ENCODE measurements at regions not wholly inside any gene's neighbourhood (a gene's known extent, or its start where the extent isn't known, plus 50 kb on each side); places are given as distances from the start of the nearest gene placed in this dataset.

- intact Hi-C loops (cut with micrococcal nuclease) = no loop called here
- no peak overlapping the region for H4K8ac ChIP-seq (ENCODE audit: low read depth in 2 of 2, low read length in 2 of 2)
- H2AFZ ChIP-seq (replicated peaks; ENCODE audit: low read length, poor library complexity) = no peak overlapping the region
- in situ Hi-C loops (cut with MboI; ENCODE audit: low sequenced_read_pairs) = no loop called here
- H4K20me1 ChIP-seq (ENCODE audit: insufficient read depth, low read length) = no peaks in the 10 kb centered on the region
- H3K27me3 ChIP-seq (ENCODE audit: control insufficient read depth, insufficient read depth, low read length) = no peaks in the 10 kb centered on the region
- no peak overlapping the region for H2AK5ac ChIP-seq (ENCODE audit: low read depth, low read length)
- H3K9me3 ChIP-seq (ENCODE audit: control insufficient read depth, insufficient read depth, low read length) = no peaks in the 10 kb centered on the region
- no CpG with 5 or more reads among the region's 2 CpGs for whole genome bisulfite sequencing, 2 experiments (ENCODE audit: extremely low coverage in 2 of 2, insufficient read length in 1 of 2)
- H3K4me1 ChIP-seq (ENCODE audit: control insufficient read depth, insufficient read depth, low read length) = peaks cover 11% of the 10 kb centered on the region
- no peak overlapping the region for H3K4ac ChIP-seq (ENCODE audit: low read depth, low read length)
- no peak overlapping the region for H2BK120ac ChIP-seq (ENCODE audit: low read depth, low read length)
- peaks cover 7% of the 10 kb centered on the region for H3K9me1 ChIP-seq (ENCODE audit: insufficient read depth, low read length)
- H3K27ac ChIP-seq (ENCODE audit: insufficient read depth, low read length) = no peak overlapping the region
- no peaks in the 10 kb centered on the region for H3K79me1 ChIP-seq (ENCODE audit: low read depth in 1 of 2, low read length in 2 of 2)
- ATAC-seq (ENCODE audit: low read depth) = no peak
- H4K91ac ChIP-seq (ENCODE audit: insufficient read depth, low read depth, low read length) = no peak overlapping the region
- H3K18ac ChIP-seq (ENCODE audit: low read depth, low read length) = no peak overlapping the region
- BruUV-seq (replicated peaks) = no TSS peak
- no peak overlapping the region for H3K14ac ChIP-seq (replicated peaks; ENCODE audit: low read depth, low read length)
- H4K5ac ChIP-seq (ENCODE audit: low read depth, low read length) = no peak overlapping the region
- no peak overlapping the region for H3K4me3 ChIP-seq (ENCODE audit: insufficient read depth, low read depth, low read length)
- H3K9ac ChIP-seq (ENCODE audit: low read depth, low read length) = no peak overlapping the region
- dilution Hi-C loops (cut with HindIII; ENCODE audit: low sequenced_read_pairs, unreplicated experiment) = no loop called here
- no peak overlapping the region for H2BK5ac ChIP-seq (ENCODE audit: low read depth, low read length, poor library complexity, severe bottlenecking)
- DNase-seq = no peak
- H3K56ac ChIP-seq (ENCODE audit: extremely low read depth, insufficient read depth, low read length) = no peak overlapping the region
- CTCF ChIA-PET = interaction anchor here (0.7 kb wide), 1 partner anchor 15 kb away, joined by 3 read pairs; no protein-coding TSS in a partner anchor
- no peak overlapping the region for H3K23ac ChIP-seq (ENCODE audit: low read depth, low read length)
- H2BK20ac ChIP-seq (ENCODE audit: low read depth, low read length) = no peak overlapping the region
- no peak overlapping the region for H3K4me2 ChIP-seq (ENCODE audit: low read depth, low read length)
- H2AK9ac ChIP-seq (replicated peaks; ENCODE audit: low read depth, low read length, poor library complexity) = no peak overlapping the region
- no peaks in the 10 kb centered on the region for H3K36me3 ChIP-seq (ENCODE audit: control insufficient read depth, insufficient read depth, low read length)
- POLR2A ChIA-PET (ENCODE audit: unreplicated experiment) = no interaction called here
- H2BK15ac ChIP-seq (ENCODE audit: low read depth, low read length) = no peak overlapping the region
- no peak for TF ChIP-seq ELK1 (IDR thresholded peaks at IDR 0.05; ENCODE audit: borderline replicate concordance, low read depth, low read length)
- no peak for TF ChIP-seq CEBPB (IDR thresholded peaks at IDR 0.05; ENCODE audit: low read depth, low read length)
- TF ChIP-seq CHD1 (IDR thresholded peaks at IDR 0.05; ENCODE audit: low read depth, low read length) = no peak
- TF ChIP-seq POLR2A (IDR thresholded peaks at IDR 0.05; ENCODE audit: low read depth, low read length) = no peak
- TF ChIP-seq NFE2L2 (IDR thresholded peaks at IDR 0.05; ENCODE audit: low read depth, low read length) = no peak
- no peak for TF ChIP-seq MXI1 (IDR thresholded peaks at IDR 0.05; ENCODE audit: borderline replicate concordance, low read depth, low read length)
- TF ChIP-seq RCOR1 (IDR thresholded peaks at IDR 0.05; ENCODE audit: insufficient replicate concordance, low read length) = no peak
- TF ChIP-seq MAZ (IDR thresholded peaks at IDR 0.05; ENCODE audit: borderline replicate concordance, low read depth, low read length) = no peak
- no peak for TF ChIP-seq FOS (IDR thresholded peaks at IDR 0.05; ENCODE audit: low read depth, low read length)
These were observed 166.6 kb upstream of the SLC7A11 start for GRCh38 chr4:138408758-138409157.
